Thyroid gland (tissue), 4 donors: ENCODE measurements at regions not wholly inside any gene's neighbourhood (a gene's known extent, or its start where the extent isn't known, plus 50 kb on each side); places are given as distances from the start of the nearest gene placed in this dataset.

Source experiments
- DNase-seq, 2 donors: peaks; one replicate each; pipeline ENCODE4 v3.0.0-alpha.2; 2019
- H3K27ac ChIP-seq, 3 donors: fragments of 200-600 bp; sonication (generic); 1 replicate in 2 of 3; 2 replicates in 1 of 3; pipeline ENCODE4 v1.5.1; 2016 to 2019; ENCODE audit warnings: mild to moderate bottlenecking in 1 of 3, moderate library complexity in 1 of 3
- H3K27me3 ChIP-seq: fragments of 200-600 bp; sonication (generic); one replicate; pipeline ENCODE4 v1.5.1; 2019
- H3K36me3 ChIP-seq, 2 donors: fragments of 200-600 bp; sonication (generic); one replicate each; pipeline ENCODE4 v1.5.1; 2016 to 2019
- H3K4me1 ChIP-seq, 2 donors: fragments of 200-600 bp; sonication (generic); one replicate each; pipeline ENCODE4 v1.5.1; 2017 to 2019
- H3K4me3 ChIP-seq, 3 donors: fragments of 200-600 bp; sonication (generic); replicated peaks in 1 of 3; 1 replicate in 2 of 3; 2 replicates in 1 of 3; pipeline ENCODE4 v1.5.1; 2016; ENCODE audit warnings: mild to moderate bottlenecking in 1 of 3
- H3K9me3 ChIP-seq: fragments of 200-600 bp; sonication (generic); one replicate; pipeline ENCODE4 v1.5.1; 2017
- CTCF ChIP-seq, 6 experiments: fragments of 200-600 bp in 3 of 6; fragments of 450-650 bp in 3 of 6; sonication (generic) in 3 of 6; IDR thresholded peaks; one replicate each; pipeline ENCODE4 v1.5.1; 2016 to 2019; ENCODE audit warnings: antibody characterized with exemption in 6 of 6, mild to moderate bottlenecking in 2 of 6, inconsistent platforms in 1 of 6, moderate library complexity in 1 of 6
- POLR2A ChIP-seq, 2 donors: fragments of 450-650 bp; IDR thresholded peaks; one replicate each; pipeline ENCODE4 v1.6.1; 2017; ENCODE audit warnings: antibody characterized with exemption in 2 of 2, mild to moderate bottlenecking in 2 of 2, moderate library complexity in 1 of 2
- WGBS, 2 donors: methylation state at CpG; one replicate each; pipeline ENCODE4 v1.1.5; 2017; 5-methylcytosine and 5-hydroxymethylcytosine counted together
- intact Hi-C: fragments of 100-400 bp; cut with DNase I; formaldehyde crosslinking; loops from one replicate; pipeline ENCODE4 v1.15.1; 2023

GRCh38 chr4:124219389-124219788, 493.1 kb downstream of the ANKRD50 start:
- Histone ChIP-seq H3K4me1 (no peaks in the 10 kb centered on the region), H3K27ac (no peak overlapping the region), H3K27me3 (no peaks in the 10 kb centered on the region), H3K36me3 (no peaks in the 10 kb centered on the region), H3K4me3 (no peak overlapping the region), H3K9me3 (no peaks in the 10 kb centered on the region)
- DNase-seq = no peak
- intact Hi-C loops = no loop called here
- 81 to 86% methylated on average over 1 of the region's 1 CpG for WGBS, 2 donors
- TF ChIP-seq CTCF (IDR thresholded peaks at IDR 0.05) = no peak
- no peak for TF ChIP-seq POLR2A (IDR thresholded peaks at IDR 0.05)

GRCh38 chr4:124224256-124224655, 488.3 kb downstream of the ANKRD50 start:
- no peaks in the 10 kb centered on the region for H3K9me3 ChIP-seq
- H3K36me3 ChIP-seq = no peaks in the 10 kb centered on the region
- H3K27me3 ChIP-seq = no peaks in the 10 kb centered on the region
- WGBS, 2 donors = 89 to 98% methylated on average over 1 of the region's 1 CpG
- H3K4me3 ChIP-seq = no peak overlapping the region
- no peak for TF ChIP-seq POLR2A (IDR thresholded peaks at IDR 0.05)
- TF ChIP-seq CTCF (IDR thresholded peaks at IDR 0.05) = no peak
- no peaks in the 10 kb centered on the region for H3K4me1 ChIP-seq
- DNase-seq = no peak
- intact Hi-C loops = no loop called here
- no peak overlapping the region for H3K27ac ChIP-seq

GRCh38 chr4:124227981-124228380, 484.6 kb downstream of the ANKRD50 start:
- no peak for DNase-seq
- TF ChIP-seq POLR2A (IDR thresholded peaks at IDR 0.05) (no peak), CTCF (IDR thresholded peaks at IDR 0.05) (no peak)
- H3K27me3 ChIP-seq = no peaks in the 10 kb centered on the region
- H3K4me3 ChIP-seq = no peak overlapping the region
- no peaks in the 10 kb centered on the region for H3K9me3 ChIP-seq
- intact Hi-C loops = no loop called here
- H3K4me1 ChIP-seq = no peaks in the 10 kb centered on the region
- H3K36me3 ChIP-seq = no peaks in the 10 kb centered on the region
- no peak overlapping the region for H3K27ac ChIP-seq

- H3K9me3 ChIP-seq = no peaks in the 10 kb centered on the region
- H3K27ac ChIP-seq = no peak overlapping the region
- H3K36me3 ChIP-seq = no peaks in the 10 kb centered on the region
- 70 to 74% methylated on average over 2 of the region's 2 CpGs for WGBS, 2 donors
- H3K27me3 ChIP-seq = no peaks in the 10 kb centered on the region
- intact Hi-C loops = no loop called here
- H3K4me3 ChIP-seq = no peak overlapping the region
- TF ChIP-seq POLR2A (IDR thresholded peaks at IDR 0.05) = no peak
- H3K4me1 ChIP-seq = no peaks in the 10 kb centered on the region
- no peak for DNase-seq
Observed at GRCh38 chr4:124230268-124230667, 482.3 kb downstream of the ANKRD50 start.

- TF ChIP-seq CTCF (IDR thresholded peaks at IDR 0.05) (no peak), POLR2A (IDR thresholded peaks at IDR 0.05) (no peak)
- Histone ChIP-seq H3K27ac (no peak overlapping the region), H3K9me3 (no peaks in the 10 kb centered on the region), H3K36me3 (no peaks in the 10 kb centered on the region), H3K27me3 (no peaks in the 10 kb centered on the region), H3K4me1 (no peaks in the 10 kb centered on the region), H3K4me3 (no peak overlapping the region)
- intact Hi-C loops = no loop called here
- WGBS, 2 donors = 75 to 76% methylated on average over 2 of the region's 2 CpGs
- DNase-seq = no peak
Observed at GRCh38 chr4:124234771-124235170, 477.8 kb downstream of the ANKRD50 start.
